ENCODE measurements at regions not wholly inside any gene's neighbourhood (a gene's known extent, or its start where the extent isn't known, plus 50 kb on each side); places are given as distances from the start of the nearest gene placed in this dataset.

- 0 out of 2 replicates have a peak, but pooled peaks cover 9% of the 10 kb centered on the region for H3F3A ChIP-seq (ENCODE audit: insufficient read depth, low read depth)
- H3K9me3 ChIP-seq (ENCODE audit: insufficient read depth, low read depth), result no peaks in the 10 kb centered on the region
- no peak overlapping the region for H3K27ac ChIP-seq
- no peak overlapping the region for H3K4me2 ChIP-seq
- no TSS peak for BruUV-seq (replicated peaks)
- intact Hi-C loops (cut with micrococcal nuclease; ENCODE audit: unreplicated experiment), result loop anchor here (5.0 to 10.0 kb wide), 3 partner anchors 34 to 122 kb away; no protein-coding TSS in a partner anchor
- peak in 1 of 2 experiments; percentile 26 for DNase-seq
- ChIA-PET POLR2A (ENCODE audit: unreplicated experiment) (no interaction called here), CTCF (interaction anchor here (1.0 kb wide), 1 partner anchor 125 kb away, joined by 3 read pairs; no protein-coding TSS in a partner anchor)
- no peak overlapping the region for H2AFZ ChIP-seq
- no peaks in the 10 kb centered on the region for H3K9me2 ChIP-seq (ENCODE audit: insufficient read depth)
- H3K36me3 ChIP-seq (ENCODE audit: low read depth), result no peaks in the 10 kb centered on the region
- no peaks in the 10 kb centered on the region for H3K79me2 ChIP-seq (ENCODE audit: low read depth)
- H4K20me1 ChIP-seq (ENCODE audit: insufficient read depth), result no peaks in the 10 kb centered on the region
- peaks cover 30% of the 10 kb centered on the region for H3K4me1 ChIP-seq (replicated peaks; ENCODE audit: insufficient read depth)
- TF ChIP-seq EZH2 (IDR thresholded peaks at IDR 0.05; ENCODE audit: low read depth) (no peak), CTCF (conservative IDR thresholded peaks at IDR 0.05) (no peak)
- no peaks in the 10 kb centered on the region for H3K27me3 ChIP-seq (ENCODE audit: insufficient read depth, low read depth)
- no peak overlapping the region for H3K4me3 ChIP-seq
Observed at GRCh38 chr9:32706725-32707100, 71.2 kb upstream of the TAF1L start.

DNA sequence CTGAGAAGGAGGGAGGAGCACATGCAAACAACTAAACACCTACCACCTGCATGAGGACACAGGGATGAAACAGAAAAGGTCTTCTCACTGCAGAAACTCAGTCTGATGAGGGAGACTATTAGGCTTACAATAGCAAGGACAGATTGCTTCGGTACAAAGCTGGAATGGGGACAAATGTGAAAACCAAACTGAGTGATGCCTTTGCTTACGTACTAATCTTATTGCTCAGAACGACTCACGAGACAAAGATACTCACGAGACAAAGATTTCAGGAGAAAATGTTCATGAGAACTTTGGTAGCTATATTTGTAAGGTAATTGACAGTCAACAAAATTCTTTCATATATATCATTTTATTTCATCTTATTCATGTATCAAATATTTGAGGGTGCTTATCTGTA is 71.9 kb upstream of the TAF1L start:
- CTCF ChIA-PET, result no interaction called here
- Histone ChIP-seq H4K20me1 (ENCODE audit: insufficient read depth) (no peaks in the 10 kb centered on the region), H3K4me2 (no peak overlapping the region), H2AFZ (no peak overlapping the region), H3K4me1 (replicated peaks; ENCODE audit: insufficient read depth) (peaks cover 24% of the 10 kb centered on the region), H3K27me3 (ENCODE audit: insufficient read depth, low read depth) (no peaks in the 10 kb centered on the region), H3K36me3 (ENCODE audit: low read depth) (no peaks in the 10 kb centered on the region), H3K9me2 (ENCODE audit: insufficient read depth) (no peaks in the 10 kb centered on the region), H3F3A (ENCODE audit: insufficient read depth, low read depth) (0 out of 2 replicates have a peak, but pooled peaks cover 9% of the 10 kb centered on the region), H3K9me3 (ENCODE audit: insufficient read depth, low read depth) (no peaks in the 10 kb centered on the region), H3K27ac (no peak overlapping the region), H3K4me3 (no peak overlapping the region), H3K79me2 (ENCODE audit: low read depth) (no peaks in the 10 kb centered on the region)
- no peak for DNase-seq
- POLR2A ChIA-PET (ENCODE audit: unreplicated experiment), result no interaction called here
- TF ChIP-seq CTCF (conservative IDR thresholded peaks at IDR 0.05) (no peak), EZH2 (IDR thresholded peaks at IDR 0.05; ENCODE audit: low read depth) (no peak)
- BruUV-seq (replicated peaks), result no TSS peak
- intact Hi-C loops (cut with micrococcal nuclease; ENCODE audit: unreplicated experiment), result loop anchor here (5.0 to 10.0 kb wide), 3 partner anchors 35 to 123 kb away; no protein-coding TSS in a partner anchor

GRCh38 chr9:32708480-32709150 is 73.1 kb upstream of the TAF1L start:
- intact Hi-C loops (cut with micrococcal nuclease; ENCODE audit: unreplicated experiment), result loop anchor here (5.0 to 10.0 kb wide), 3 partner anchors 34 to 124 kb away; no protein-coding TSS in a partner anchor
- Histone ChIP-seq H3K79me2 (ENCODE audit: low read depth) (no peaks in the 10 kb centered on the region), H3K4me2 (no peak overlapping the region), H3K9me3 (ENCODE audit: insufficient read depth, low read depth) (no peaks in the 10 kb centered on the region), H2AFZ (no peak overlapping the region), H3K27me3 (ENCODE audit: insufficient read depth, low read depth) (no peaks in the 10 kb centered on the region), H3K4me1 (replicated peaks; ENCODE audit: insufficient read depth) (peaks cover 24% of the 10 kb centered on the region), H3F3A (ENCODE audit: insufficient read depth, low read depth) (0 out of 2 replicates have a peak, but pooled peaks cover 9% of the 10 kb centered on the region), H3K27ac (no peak overlapping the region), H3K9me2 (ENCODE audit: insufficient read depth) (no peaks in the 10 kb centered on the region), H3K36me3 (ENCODE audit: low read depth) (no peaks in the 10 kb centered on the region), H4K20me1 (ENCODE audit: insufficient read depth) (no peaks in the 10 kb centered on the region), H3K4me3 (no peak overlapping the region)
- ChIA-PET CTCF (interaction anchor here (0.7 kb wide), 1 partner anchor 201 kb away, joined by 3 read pairs; no protein-coding TSS in a partner anchor), POLR2A (ENCODE audit: unreplicated experiment) (no interaction called here)
- no TSS peak for BruUV-seq (replicated peaks)
- TF ChIP-seq EZH2 (IDR thresholded peaks at IDR 0.05; ENCODE audit: low read depth) (no peak), CTCF (conservative IDR thresholded peaks at IDR 0.05) (no peak)
- DNase-seq, result no peak

All from PC-9 (cell line).